IgD-negative memory B cell (primary cell): ENCODE measurements at regions not wholly inside any gene's neighbourhood (a gene's known extent, or its start where the extent isn't known, plus 50 kb on each side); places are given as distances from the start of the nearest gene placed in this dataset.
"Not testable (repeated sequence)": the region's sequence is repeated elsewhere in the genome, so short reads cannot be mapped to it uniquely, and the experiment has no call there.

Source experiments
- H3K27ac Mint-ChIP-seq, 3 donors: one replicate each; pipeline ENCODE4 v1.8.0; 2020 to 2022; ENCODE audit warnings: mild to moderate bottlenecking in 3 of 3, mixed read lengths in 3 of 3, moderate library complexity in 1 of 3
- H3K27me3 Mint-ChIP-seq: one replicate; pipeline ENCODE4 v1.8.0; 2021; ENCODE audit warnings: mixed read lengths
- H3K36me3 Mint-ChIP-seq: one replicate; pipeline ENCODE4 v1.8.0; 2020; ENCODE audit warnings: mild to moderate bottlenecking, mixed read lengths
- H3K4me1 Mint-ChIP-seq, 3 donors: one replicate each; pipeline ENCODE4 v1.8.0; 2020 to 2022; ENCODE audit warnings: mixed read lengths in 3 of 3, mild to moderate bottlenecking in 1 of 3
- H3K4me3 Mint-ChIP-seq, 4 donors: one replicate each; pipeline ENCODE4 v1.8.0; 2020 to 2022; ENCODE audit warnings: mild to moderate bottlenecking in 4 of 4, mixed read lengths in 4 of 4, moderate library complexity in 3 of 4
- H3K9me3 Mint-ChIP-seq, 3 donors: one replicate each; pipeline ENCODE4 v1.8.0; 2020 to 2021; ENCODE audit warnings: mixed read lengths in 3 of 3, mild to moderate bottlenecking in 1 of 3

DNA sequence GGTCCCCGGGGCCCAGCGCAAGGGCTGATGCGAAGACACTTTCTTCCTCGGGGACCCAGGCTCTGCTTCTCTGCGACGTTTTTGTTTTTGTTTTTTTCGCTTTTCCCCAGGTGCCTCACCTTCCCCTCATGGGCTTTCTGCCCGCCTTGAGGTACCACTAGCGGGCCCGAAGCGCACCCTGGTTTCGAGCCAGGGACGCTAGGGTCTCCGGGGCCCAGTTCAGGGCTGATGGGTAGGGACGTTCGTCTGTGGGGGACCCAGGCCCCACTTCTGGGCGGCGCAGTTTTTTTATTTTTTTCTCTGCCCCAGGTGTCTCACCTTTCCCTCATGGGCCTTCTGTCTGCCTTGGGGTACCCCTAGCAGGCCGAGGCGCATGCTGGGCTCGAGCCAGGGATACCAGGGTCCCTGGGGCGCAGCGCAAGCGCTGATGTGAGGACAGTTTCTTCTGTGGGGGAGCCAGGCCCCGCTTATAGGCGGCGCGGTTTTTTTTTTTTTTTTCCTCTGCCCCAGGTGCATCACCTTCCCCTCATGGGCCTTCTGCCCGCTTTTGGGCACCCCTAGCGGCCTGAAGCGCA is 530.0 kb downstream of the FOXD4L4 start:
- H3K27me3 Mint-ChIP-seq, H3K4me3 Mint-ChIP-seq, H3K36me3 Mint-ChIP-seq, H3K9me3 Mint-ChIP-seq, H3K27ac Mint-ChIP-seq, H3K4me1 Mint-ChIP-seq: not testable (repeated sequence)

DNA sequence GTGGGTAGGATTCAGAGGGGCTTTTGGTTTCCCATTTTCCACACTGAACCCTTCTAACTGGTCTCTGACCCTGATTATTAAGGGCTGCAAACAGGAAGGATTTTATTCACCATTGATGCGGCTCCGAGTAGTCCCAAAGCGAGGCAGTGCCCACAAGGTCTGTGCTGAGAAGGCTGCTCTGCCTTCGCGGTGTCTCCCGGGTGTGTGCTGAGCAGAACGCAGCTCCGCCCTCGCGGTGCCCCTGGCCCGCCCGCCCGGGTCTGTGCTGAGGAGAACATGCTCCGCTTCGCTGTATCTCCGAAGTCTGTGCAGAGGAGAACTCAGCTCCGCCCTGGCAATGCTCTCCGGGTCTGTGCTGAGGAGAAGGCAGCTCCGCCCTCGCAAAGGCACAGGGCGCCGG is 530.7 kb downstream of the FOXD4L4 start:
- not testable (repeated sequence) for H3K36me3 Mint-ChIP-seq, H3K9me3 Mint-ChIP-seq, H3K4me1 Mint-ChIP-seq, H3K27ac Mint-ChIP-seq, H3K27me3 Mint-ChIP-seq
- peak overlapping the region in 1 of 4 donors; percentile 39 for H3K4me3 Mint-ChIP-seq

DNA sequence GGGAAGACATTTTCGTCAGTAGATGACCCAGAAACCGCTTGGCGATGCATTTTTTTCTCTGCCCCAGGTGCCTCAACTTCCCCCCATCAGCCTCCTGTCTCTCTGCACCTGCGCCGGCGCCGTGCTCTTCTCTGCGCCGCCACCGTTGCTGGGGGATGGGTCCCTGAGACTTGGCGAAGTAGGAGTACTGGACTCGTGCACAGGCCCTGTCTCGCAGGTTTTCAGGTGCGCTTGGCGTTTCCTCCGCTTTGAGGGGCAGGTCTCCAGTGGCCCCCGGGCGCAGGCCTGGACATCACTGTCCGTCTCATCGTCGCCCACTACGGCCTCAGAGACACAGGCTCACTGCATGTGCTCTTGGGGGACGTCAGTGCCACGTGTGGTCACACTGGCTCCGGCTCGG is 532.1 kb downstream of the FOXD4L4 start:
- peak overlapping the region in 3 of 4 donors; percentile 12 to 37 (median 32) for H3K4me3 Mint-ChIP-seq
- not testable (repeated sequence) for H3K4me1 Mint-ChIP-seq, H3K36me3 Mint-ChIP-seq, H3K9me3 Mint-ChIP-seq, H3K27me3 Mint-ChIP-seq, H3K27ac Mint-ChIP-seq

DNA sequence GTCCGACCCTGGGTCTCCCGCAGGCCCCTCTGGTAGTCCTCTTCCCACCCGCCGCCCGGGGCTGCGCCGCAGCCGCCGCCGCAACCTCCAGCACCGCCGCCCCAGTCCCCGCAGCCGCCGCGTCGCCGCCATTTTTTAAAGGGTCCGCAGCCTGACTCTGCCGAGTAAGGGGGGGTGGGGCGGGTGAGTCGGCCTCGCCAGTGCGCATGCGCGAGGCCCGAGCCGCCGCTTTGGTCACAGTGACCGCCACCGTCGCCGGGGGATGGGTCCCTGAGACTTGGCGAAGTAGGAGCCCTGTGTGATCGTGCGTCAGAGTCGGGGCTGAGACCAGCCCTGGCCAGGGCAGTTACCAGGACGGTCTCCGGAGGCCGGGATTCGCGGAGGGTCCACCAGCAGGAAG is 532.8 kb downstream of the FOXD4L4 start:
- peak overlapping the region; percentile 95 to 99 (median 98) for H3K4me3 Mint-ChIP-seq
- not testable (repeated sequence) for H3K36me3 Mint-ChIP-seq, H3K27me3 Mint-ChIP-seq, H3K9me3 Mint-ChIP-seq, H3K4me1 Mint-ChIP-seq
- H3K27ac Mint-ChIP-seq: peak overlapping the region; percentile 94 to 100 (median 99)

DNA sequence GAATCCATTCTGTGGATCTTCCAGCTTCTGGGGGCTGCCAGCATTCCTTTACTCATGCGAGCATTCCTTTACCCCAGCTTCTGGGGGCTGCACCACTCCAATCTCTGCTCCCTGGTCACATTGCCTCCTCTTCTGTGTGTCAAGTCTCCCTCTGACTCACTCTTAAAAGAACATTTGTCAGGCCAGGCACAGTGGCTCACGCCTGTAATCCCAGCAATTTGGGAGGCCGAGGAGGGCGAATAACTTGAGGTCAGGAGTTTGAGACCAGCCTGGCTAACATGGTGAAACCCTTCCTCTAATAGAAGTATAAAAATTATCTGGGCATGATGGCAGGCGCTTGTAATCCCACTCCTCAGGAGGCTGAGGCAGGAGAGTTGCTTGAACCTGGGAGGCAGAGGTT is 541.9 kb downstream of the FOXD4L4 start:
- not testable (repeated sequence) for H3K4me1 Mint-ChIP-seq, H3K27me3 Mint-ChIP-seq, H3K9me3 Mint-ChIP-seq, H3K27ac Mint-ChIP-seq, H3K4me3 Mint-ChIP-seq, H3K36me3 Mint-ChIP-seq
